ENCODE measurements at regions not wholly inside any gene's neighbourhood (a gene's known extent, or its start where the extent isn't known, plus 50 kb on each side); places are given as distances from the start of the nearest gene placed in this dataset.

DNA sequence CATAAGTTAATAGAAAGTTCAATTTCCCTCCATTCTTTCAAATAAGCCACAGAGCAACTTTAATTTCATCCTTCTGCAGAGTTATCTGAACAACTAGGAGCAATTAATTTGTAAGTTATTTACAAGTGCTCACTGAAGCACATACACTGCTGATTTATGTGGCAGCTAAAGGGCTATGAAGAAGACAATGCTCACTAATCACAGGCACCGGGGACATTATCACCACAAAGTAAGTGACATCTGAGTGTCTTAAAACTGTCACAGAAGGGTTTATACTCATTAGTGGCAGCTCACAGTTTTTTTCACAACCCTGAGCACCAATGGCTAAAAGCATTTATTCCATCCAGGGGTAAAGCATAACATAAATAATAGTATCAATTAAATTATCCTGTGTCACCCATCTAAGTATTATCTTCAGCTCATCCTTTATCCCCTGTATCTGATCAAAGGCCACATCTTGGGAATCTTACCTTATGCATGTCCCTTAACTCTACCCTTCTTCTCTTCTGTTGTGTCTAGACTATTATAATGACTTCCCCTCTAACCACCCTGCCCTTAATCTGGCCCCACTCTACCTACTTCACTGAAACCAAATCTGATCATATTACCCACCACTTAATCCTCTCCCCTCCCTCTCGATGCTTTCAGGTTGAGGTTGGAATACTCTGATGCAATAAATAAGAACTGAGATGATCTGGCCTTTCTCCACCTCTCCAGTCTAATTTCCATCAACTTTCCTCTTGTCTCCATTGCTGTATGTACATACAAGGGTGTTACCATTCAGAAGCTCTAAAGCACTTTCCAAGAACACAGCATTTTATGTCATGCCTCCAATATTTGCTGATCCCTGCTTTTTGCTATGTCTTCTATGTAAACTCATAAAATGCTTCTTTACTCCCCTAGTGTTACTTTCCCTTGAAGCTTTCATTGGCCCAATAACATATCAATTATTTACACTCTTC is 252.7 kb downstream of the CASP12 start:
- no peak for ATAC-seq
- Histone ChIP-seq H3K4me1 (replicated peaks in 1 of 2; ENCODE audit: control insufficient read depth in 2 of 2, insufficient read depth in 2 of 2, low read length in 2 of 2) (no peaks in the 10 kb centered on the region), H3K79me2 (ENCODE audit: control insufficient read depth, insufficient read depth, low read length) (no peaks in the 10 kb centered on the region), H3K9me1 (ENCODE audit: control insufficient read depth, insufficient read depth, low read length) (no peaks in the 10 kb centered on the region), H3K27ac (ENCODE audit: extremely low read depth, low read depth, low read length) (no peak overlapping the region), H4K20me1 (replicated peaks; ENCODE audit: control insufficient read depth, insufficient read depth, low read length) (no peaks in the 10 kb centered on the region), H3K9ac (ENCODE audit: insufficient read depth in 1 of 2, low read depth in 2 of 2, low read length in 2 of 2) (no peak overlapping the region), H3K36me3 (ENCODE audit: control insufficient read depth, insufficient read depth, low read length) (no peaks in the 10 kb centered on the region), H3K4me2 (ENCODE audit: insufficient read depth, low read length) (no peak overlapping the region), H3K4me3 (no peak overlapping the region), H3K27me3 (ENCODE audit: control insufficient read depth in 2 of 2, insufficient read depth in 2 of 2, low read length in 2 of 2) (no peaks in the 10 kb centered on the region), H2AFZ (ENCODE audit: low read depth, low read length) (no peak overlapping the region), H3K9me3 (replicated peaks; ENCODE audit: control insufficient read depth, insufficient read depth, low read depth, low read length) (no peaks in the 10 kb centered on the region)
- in situ Hi-C loops (cut with MboI) (no loop called here), intact Hi-C loops (cut with micrococcal nuclease) (no loop called here)
- TF ChIP-seq EP300 (IDR thresholded peaks at IDR 0.05; ENCODE audit: low read length) (no peak), BRF2 (IDR thresholded peaks at IDR 0.05; ENCODE audit: borderline replicate concordance, insufficient read depth, insufficient read length) (no peak), GTF2B (IDR thresholded peaks at IDR 0.05; ENCODE audit: extremely low read depth, insufficient read length) (no peak), ZNF79 (CRISPR knock-in tag; IDR thresholded peaks at IDR 0.05; ENCODE audit: low read depth) (no peak), FOXK1 (CRISPR knock-in tag; IDR thresholded peaks at IDR 0.05; ENCODE audit: borderline replicate concordance) (no peak), RCOR1 (IDR thresholded peaks at IDR 0.05; ENCODE audit: borderline replicate concordance in 1 of 2, low read depth in 2 of 2, low read length in 2 of 2) (no peak), TFAP4 (CRISPR knock-in tag; IDR thresholded peaks at IDR 0.05; ENCODE audit: borderline replicate concordance) (no peak), ARNT (IDR thresholded peaks at IDR 0.05) (no peak), CREB5 (CRISPR knock-in tag; IDR thresholded peaks at IDR 0.05) (no peak), MECOM (CRISPR knock-in tag; IDR thresholded peaks at IDR 0.05) (no peak)
- POLR2A ChIA-PET: no interaction called here
- 3% methylated on average over 2 of the region's 2 CpGs for WGBS (ENCODE audit: insufficient coverage, low coverage, missing lambda C conversion rate)
- DNase-seq (ENCODE audit: extremely low read depth in 1 of 4, low spot score in 3 of 4): no peak
- CTCF ChIA-PET (ENCODE audit: low intra/inter-chr PET ratio): no interaction called here
- FAIRE-seq: no peak
- no TSS peak for BruUV-seq (replicated peaks)

All from K562 (cell line).